ENCODE measurements at regions not wholly inside any gene's neighbourhood (a gene's known extent, or its start where the extent isn't known, plus 50 kb on each side); places are given as distances from the start of the nearest gene placed in this dataset.

DNA sequence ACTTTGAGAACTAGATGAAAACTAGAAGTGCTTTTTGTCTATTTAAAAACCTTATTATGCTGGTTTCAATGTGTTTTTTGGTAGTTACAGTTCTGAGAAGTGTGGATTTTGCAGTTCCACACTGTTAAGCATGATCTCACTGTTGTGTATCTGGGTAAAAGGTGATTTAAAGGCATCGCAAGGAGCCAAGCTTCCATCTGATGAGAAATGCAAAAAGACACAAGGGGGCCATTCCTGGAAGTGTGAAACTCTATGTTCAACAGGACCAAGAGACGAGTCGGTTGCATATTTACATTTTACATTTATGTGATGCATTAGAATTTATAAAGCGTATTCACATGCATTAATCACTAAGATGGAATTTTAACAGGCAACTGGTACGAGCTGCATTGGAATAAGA, 490.8 kb downstream of the NPIPA7 start:
- in situ Hi-C loops (cut with HindIII; ENCODE audit: low sequenced_read_pairs) = loop anchor here (25.0 kb wide), 1 partner anchor 618 kb away; no protein-coding TSS in a partner anchor
- no peak overlapping the region for H3K4me3 ChIP-seq (ENCODE audit: low read depth, low read length)
- no peak for DNase-seq (ENCODE audit: low read depth)
- TF ChIP-seq CTCF (IDR thresholded peaks at IDR 0.05; ENCODE audit: low read depth, low read length, missing control alignments) = no peak

GRCh38 chr16:16871196-16871595, 492.3 kb downstream of the NPIPA7 start:
- no peak overlapping the region for H3K4me3 ChIP-seq (ENCODE audit: low read depth, low read length)
- in situ Hi-C loops (cut with HindIII; ENCODE audit: low sequenced_read_pairs) = loop anchor here (25.0 kb wide), 1 partner anchor 616 kb away; no protein-coding TSS in a partner anchor
- no peak for DNase-seq (ENCODE audit: low read depth)
- no peak for TF ChIP-seq CTCF (IDR thresholded peaks at IDR 0.05; ENCODE audit: low read depth, low read length, missing control alignments)

- no peak for TF ChIP-seq CTCF (IDR thresholded peaks at IDR 0.05; ENCODE audit: low read depth, low read length, missing control alignments)
- DNase-seq (ENCODE audit: low read depth) = no peak
- in situ Hi-C loops (cut with HindIII; ENCODE audit: low sequenced_read_pairs) = no loop called here
- H3K4me3 ChIP-seq (ENCODE audit: low read depth, low read length) = no peak overlapping the region
Measured at GRCh38 chr16:16877061-16877460, 498.1 kb downstream of the NPIPA7 start.

GRCh38 chr16:16879567-16880251, 500.8 kb downstream of the NPIPA7 start:
- no peak for TF ChIP-seq CTCF (IDR thresholded peaks at IDR 0.05; ENCODE audit: low read depth, low read length, missing control alignments)
- H3K4me3 ChIP-seq (ENCODE audit: low read depth, low read length) = no peak overlapping the region
- DNase-seq (ENCODE audit: low read depth) = no peak
- in situ Hi-C loops (cut with HindIII; ENCODE audit: low sequenced_read_pairs) = no loop called here

DNA sequence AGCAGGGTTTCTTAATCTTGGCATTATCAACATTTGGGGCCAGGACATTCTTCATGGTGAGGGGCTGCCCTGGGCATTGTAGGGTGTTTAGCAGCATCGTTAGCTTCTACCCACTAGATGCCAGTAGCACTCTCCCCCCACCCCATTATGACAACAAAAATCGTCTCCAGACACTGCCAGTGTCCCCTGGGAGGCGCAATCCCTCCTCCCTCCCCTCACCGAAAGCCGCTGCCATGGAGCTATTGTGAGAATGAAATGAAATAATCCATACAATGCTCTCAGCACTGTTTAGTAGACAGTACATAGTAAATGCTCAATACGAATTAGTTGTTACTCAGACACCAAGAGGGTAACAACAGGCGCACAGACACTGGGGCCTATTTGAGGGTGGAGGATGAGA, 502.9 kb downstream of the NPIPA7 start:
- in situ Hi-C loops (cut with HindIII; ENCODE audit: low sequenced_read_pairs) = no loop called here
- TF ChIP-seq CTCF (IDR thresholded peaks at IDR 0.05; ENCODE audit: low read depth, low read length, missing control alignments) = no peak
- H3K4me3 ChIP-seq (ENCODE audit: low read depth, low read length) = no peak overlapping the region
- no peak for DNase-seq (ENCODE audit: low read depth)

GRCh38 chr16:16882766-16883165, 503.8 kb downstream of the NPIPA7 start:
- TF ChIP-seq CTCF (IDR thresholded peaks at IDR 0.05; ENCODE audit: low read depth, low read length, missing control alignments) = no peak
- H3K4me3 ChIP-seq (ENCODE audit: low read depth, low read length) = no peak overlapping the region
- no peak for DNase-seq (ENCODE audit: low read depth)
- in situ Hi-C loops (cut with HindIII; ENCODE audit: low sequenced_read_pairs) = no loop called here
